ENCODE measurements at regions not wholly inside any gene's neighbourhood (a gene's known extent, or its start where the extent isn't known, plus 50 kb on each side); places are given as distances from the start of the nearest gene placed in this dataset.

DNA sequence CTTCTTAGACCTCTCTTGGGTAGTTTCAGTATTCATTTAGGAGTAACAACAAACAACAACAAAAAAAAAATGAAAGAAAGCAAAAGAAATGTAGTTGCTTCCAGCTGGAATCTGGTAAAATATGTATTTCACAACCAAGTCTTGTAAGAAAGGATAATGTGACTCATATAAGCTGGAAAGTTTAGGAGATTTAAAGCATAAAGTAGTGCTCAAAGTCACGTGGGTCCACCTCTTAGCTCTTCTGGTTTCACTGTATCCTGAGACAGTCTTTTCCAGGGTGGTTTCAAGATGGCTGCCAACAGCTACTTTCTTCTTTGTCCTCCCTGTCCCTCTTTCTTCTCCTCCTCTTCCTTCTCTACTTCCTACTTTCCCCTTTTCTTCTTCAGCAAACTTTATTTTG lies 69.5 kb upstream of the CDK13 start:
- POLR2A ChIA-PET (ENCODE audit: low non-redundant PET): no interaction called here
- DNase-seq (ENCODE audit: low spot score): no peak
- TF ChIP-seq, protein P1, sequence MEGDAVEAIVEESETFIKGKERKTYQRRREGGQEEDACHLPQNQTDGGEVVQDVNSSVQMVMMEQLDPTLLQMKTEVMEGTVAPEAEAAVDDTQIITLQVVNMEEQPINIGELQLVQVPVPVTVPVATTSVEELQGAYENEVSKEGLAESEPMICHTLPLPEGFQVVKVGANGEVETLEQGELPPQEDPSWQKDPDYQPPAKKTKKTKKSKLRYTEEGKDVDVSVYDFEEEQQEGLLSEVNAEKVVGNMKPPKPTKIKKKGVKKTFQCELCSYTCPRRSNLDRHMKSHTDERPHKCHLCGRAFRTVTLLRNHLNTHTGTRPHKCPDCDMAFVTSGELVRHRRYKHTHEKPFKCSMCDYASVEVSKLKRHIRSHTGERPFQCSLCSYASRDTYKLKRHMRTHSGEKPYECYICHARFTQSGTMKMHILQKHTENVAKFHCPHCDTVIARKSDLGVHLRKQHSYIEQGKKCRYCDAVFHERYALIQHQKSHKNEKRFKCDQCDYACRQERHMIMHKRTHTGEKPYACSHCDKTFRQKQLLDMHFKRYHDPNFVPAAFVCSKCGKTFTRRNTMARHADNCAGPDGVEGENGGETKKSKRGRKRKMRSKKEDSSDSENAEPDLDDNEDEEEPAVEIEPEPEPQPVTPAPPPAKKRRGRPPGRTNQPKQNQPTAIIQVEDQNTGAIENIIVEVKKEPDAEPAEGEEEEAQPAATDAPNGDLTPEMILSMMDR (conservative IDR thresholded peaks at IDR 0.05; ENCODE audit: low read depth): no peak
- CTCF ChIA-PET: interaction anchor here (0.6 kb wide), 1 partner anchor 352 kb away, joined by 4 read pairs; no protein-coding TSS in a partner anchor
- no peak overlapping the region for H3K27ac ChIP-seq

DNA sequence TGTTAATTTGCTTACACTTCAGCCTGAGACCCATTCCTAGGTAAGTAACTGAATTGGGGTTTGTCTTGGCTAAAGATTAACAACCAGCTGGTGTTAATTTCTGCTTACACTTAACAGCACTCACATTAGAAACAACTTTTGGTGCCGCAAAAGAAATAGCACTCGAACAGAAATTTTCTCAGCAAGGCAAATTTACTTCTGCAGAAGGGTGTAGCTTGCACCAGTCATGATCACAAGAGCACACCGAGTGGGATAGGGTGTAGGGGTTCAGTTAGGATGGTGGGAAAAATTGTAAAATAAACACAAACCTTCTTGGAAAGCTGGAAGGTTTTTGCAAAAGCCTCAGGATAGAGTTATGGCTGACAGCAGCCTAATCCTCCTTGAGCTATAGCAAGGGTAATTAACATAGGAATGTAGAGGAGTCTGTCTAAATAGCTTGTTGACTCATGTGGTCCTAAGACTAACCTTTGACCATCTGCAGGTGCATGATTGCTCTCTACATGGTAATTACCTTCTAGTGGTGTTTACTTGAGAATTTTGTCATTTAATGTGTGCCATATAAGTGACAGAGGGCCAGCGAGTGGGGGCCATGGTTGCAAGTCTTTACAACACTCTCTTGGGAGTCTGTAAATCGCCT lies 67.8 kb upstream of the CDK13 start:
- CTCF ChIA-PET: interaction anchor here (0.6 kb wide), 1 partner anchor 116 kb away, joined by 3 read pairs; no protein-coding TSS in a partner anchor
- no peak overlapping the region for H3K27ac ChIP-seq
- POLR2A ChIA-PET (ENCODE audit: low non-redundant PET): no interaction called here
- TF ChIP-seq, protein P1 (conservative IDR thresholded peaks at IDR 0.05; ENCODE audit: low read depth): no peak
- DNase-seq (ENCODE audit: low spot score): no peak

DNA sequence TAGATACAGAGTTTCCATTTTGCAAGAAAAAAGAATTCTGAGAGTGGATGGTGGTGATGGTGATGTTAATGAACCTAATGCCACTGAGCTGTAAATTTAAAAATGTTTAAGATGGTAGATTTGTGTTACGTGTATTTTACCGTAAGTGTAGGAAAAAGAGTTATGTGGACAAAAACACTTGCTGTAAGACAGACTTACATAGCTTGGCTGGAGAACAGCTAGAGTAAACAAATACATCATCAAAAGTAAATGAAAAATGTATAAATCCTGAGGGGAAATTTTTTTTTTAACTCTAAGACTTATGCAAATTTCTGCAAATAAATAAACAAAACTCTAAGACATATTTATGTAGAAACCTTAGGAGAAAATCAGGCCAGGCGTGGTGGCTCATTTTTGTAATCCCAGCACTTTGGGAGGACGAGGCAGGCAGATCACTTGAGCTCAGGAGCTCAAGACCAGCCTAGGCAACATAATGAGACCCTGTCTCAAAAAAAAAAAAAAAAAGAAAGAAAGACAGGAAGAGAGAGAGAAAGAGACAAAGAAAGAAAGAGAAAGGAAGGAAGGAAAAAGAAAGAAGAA lies 66.2 kb upstream of the CDK13 start:
- POLR2A ChIA-PET (ENCODE audit: low non-redundant PET): no interaction called here

DNA sequence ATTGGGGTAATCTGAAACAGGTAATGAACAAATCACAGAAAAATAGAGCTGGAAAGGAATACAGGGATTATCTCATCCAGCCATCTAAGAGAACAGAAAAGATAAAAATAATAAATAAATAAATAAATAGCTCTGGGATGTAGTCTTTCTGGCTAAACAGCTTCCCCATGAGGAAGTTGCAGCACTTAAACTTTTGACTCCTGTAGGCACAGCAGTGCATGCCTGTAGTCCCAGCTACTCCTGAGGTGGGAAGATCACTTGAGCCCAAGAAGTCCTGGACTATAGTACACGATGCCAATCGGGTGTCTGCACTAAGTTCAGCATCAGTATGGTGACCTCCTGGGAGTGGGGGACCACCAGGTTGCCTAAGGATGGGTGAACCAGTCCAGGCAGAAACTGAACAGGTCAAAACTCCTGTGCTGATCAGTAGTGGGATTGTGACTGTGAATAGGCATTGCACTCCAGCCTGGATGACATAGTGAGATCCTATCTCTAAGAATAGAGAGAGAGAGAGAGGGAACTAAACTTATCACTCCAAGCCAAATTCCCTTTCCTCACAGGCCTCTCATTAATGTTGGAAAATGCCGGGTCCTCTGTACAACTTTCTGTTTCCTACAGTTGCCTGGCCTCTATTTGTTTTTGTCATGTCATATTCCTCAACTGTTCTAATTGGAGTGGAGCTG lies 61.7 kb upstream of the CDK13 start:
- no peak for DNase-seq (ENCODE audit: low spot score)
- TF ChIP-seq, protein P1 (conservative IDR thresholded peaks at IDR 0.05; ENCODE audit: low read depth): no peak
- CTCF ChIA-PET: interaction anchor here (1.7 kb wide), 1 partner anchor 8 kb away, joined by 6 read pairs; no protein-coding TSS in a partner anchor
- no peak overlapping the region for H3K27ac ChIP-seq
- POLR2A ChIA-PET (ENCODE audit: low non-redundant PET): no interaction called here

More for the DNA sequence above, 66.2 kb upstream of the CDK13 start:
- H3K27ac ChIP-seq: no peak overlapping the region
- TF ChIP-seq, protein P1 (conservative IDR thresholded peaks at IDR 0.05; ENCODE audit: low read depth): no peak
- no peak for DNase-seq (ENCODE audit: low spot score)
- CTCF ChIA-PET: interaction anchor here (0.7 kb wide), 1 partner anchor 224 kb away, joined by 3 read pairs; no protein-coding TSS in a partner anchor

DNA sequence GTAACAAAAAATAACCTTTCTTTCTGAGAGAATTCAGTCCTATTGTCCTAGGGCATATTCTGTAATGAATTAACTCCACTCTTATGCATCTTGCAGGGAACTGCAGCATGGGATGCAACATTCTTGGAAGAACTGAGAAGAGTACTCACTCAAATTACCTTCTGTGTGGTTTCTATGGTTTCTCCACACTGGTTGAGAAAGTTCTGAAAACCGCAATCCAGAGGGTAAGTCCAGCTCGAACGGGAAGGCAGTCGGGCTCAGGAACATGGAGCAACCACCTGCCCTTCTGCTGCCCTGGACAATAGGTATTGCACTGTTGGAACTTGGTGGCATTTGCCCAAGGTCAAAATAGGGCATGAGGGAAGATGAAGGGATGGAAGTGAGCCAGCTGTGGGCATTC lies 59.6 kb upstream of the CDK13 start:
- no peak overlapping the region for H3K27ac ChIP-seq
- TF ChIP-seq, protein P1 (conservative IDR thresholded peaks at IDR 0.05; ENCODE audit: low read depth): no peak
- ChIA-PET CTCF (interaction anchor here (0.6 kb wide), 1 partner anchor 245 kb away, joined by 3 read pairs; the partner anchor contains the start of gene SUGCT), POLR2A (ENCODE audit: low non-redundant PET) (no interaction called here)
- DNase-seq (ENCODE audit: low spot score): no peak

DNA sequence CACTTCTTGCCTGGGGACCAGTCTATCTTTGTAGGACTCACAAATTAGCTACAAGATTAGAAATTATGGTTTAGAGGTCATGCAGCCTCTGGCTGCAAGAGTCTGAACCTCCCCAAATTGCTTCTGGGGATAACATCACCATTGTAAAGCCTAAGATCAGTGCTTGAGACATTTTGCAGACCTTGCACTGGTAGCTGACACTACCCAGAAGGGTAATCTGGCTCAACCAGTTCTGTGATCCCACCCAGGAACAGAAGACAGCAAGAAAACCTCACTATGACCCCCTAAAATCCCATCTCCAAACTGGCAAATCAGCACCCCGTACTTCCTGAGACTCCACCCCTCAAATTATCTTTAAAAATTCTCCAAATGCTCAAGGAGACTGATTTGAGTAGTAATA lies 58.2 kb upstream of the CDK13 start:
- POLR2A ChIA-PET (ENCODE audit: low non-redundant PET): no interaction called here
- CTCF ChIA-PET: no interaction called here
- TF ChIP-seq, protein P1 (conservative IDR thresholded peaks at IDR 0.05; ENCODE audit: low read depth): no peak

More for the DNA sequence above, 58.2 kb upstream of the CDK13 start:
- DNase-seq (ENCODE audit: low spot score): no peak
- no peak overlapping the region for H3K27ac ChIP-seq
